Endodermal cell (in vitro differentiated cells): ENCODE measurements at regions not wholly inside any gene's neighbourhood (a gene's known extent, or its start where the extent isn't known, plus 50 kb on each side); places are given as distances from the start of the nearest gene placed in this dataset.

ENCODE experiments used
- DNase-seq: peaks from one replicate; pipeline ENCODE4 v3.0.0-alpha.2; 2017
- H3K27ac ChIP-seq: 2 replicates; pipeline ENCODE4 v1.5.1; 2013; ENCODE audit warnings: mild to moderate bottlenecking, low read depth, low read length, moderate library complexity
- H3K27me3 ChIP-seq: 2 replicates; pipeline ENCODE4 v1.6.1; 2013; ENCODE audit warnings: mild to moderate bottlenecking, low read length, moderate library complexity; ENCODE audit not compliant: insufficient read depth, control insufficient read depth, poor library complexity, severe bottlenecking
- H3K36me3 ChIP-seq: 2 replicates; pipeline ENCODE4 v1.7.0; 2013; ENCODE audit warnings: mild to moderate bottlenecking, low read length, moderate library complexity; ENCODE audit not compliant: control insufficient read depth, insufficient read depth
- H3K4me1 ChIP-seq: one replicate; pipeline ENCODE4 v1.7.0; 2013; ENCODE audit warnings: low read length; ENCODE audit not compliant: control insufficient read depth, insufficient read depth
- H3K4me3 ChIP-seq: 2 replicates; pipeline ENCODE4 v1.5.1; 2013; ENCODE audit warnings: mild to moderate bottlenecking, low read length, moderate library complexity
- H3K9ac ChIP-seq: 2 replicates; pipeline ENCODE4 v1.6.1; 2013; ENCODE audit warnings: mild to moderate bottlenecking, low read length, moderate library complexity; ENCODE audit not compliant: poor library complexity, severe bottlenecking; ENCODE audit errors: extremely low read depth
- H3K9me3 ChIP-seq: 2 replicates; pipeline ENCODE4 v1.6.1; 2013; ENCODE audit warnings: mild to moderate bottlenecking, low read length, moderate library complexity; ENCODE audit not compliant: control insufficient read depth
- H3K27ac Mint-ChIP-seq: 2 replicates; pipeline ENCODE4 v1.8.0; 2020; ENCODE audit warnings: mixed read lengths
- H3K27me3 Mint-ChIP-seq: 2 replicates; pipeline ENCODE4 v1.8.0; 2021; ENCODE audit warnings: mild to moderate bottlenecking, mixed read lengths; ENCODE audit not compliant: insufficient read depth
- H3K36me3 Mint-ChIP-seq: 2 replicates; pipeline ENCODE4 v1.8.0; 2020; ENCODE audit warnings: low read depth, mixed read lengths
- H3K4me1 Mint-ChIP-seq: 2 replicates; pipeline ENCODE4 v1.8.0; 2020; ENCODE audit warnings: mixed read lengths
- H3K4me3 Mint-ChIP-seq: 2 replicates; pipeline ENCODE4 v1.8.0; 2020; ENCODE audit warnings: mild to moderate bottlenecking, moderate library complexity, mixed read lengths
- H3K9me3 Mint-ChIP-seq: 2 replicates; pipeline ENCODE4 v1.8.0; 2020; ENCODE audit warnings: mild to moderate bottlenecking, mixed read lengths
- WGBS, 2 experiments: methylation state at CpG; one replicate each; pipeline versions ENCODE4 v1.1.5 to v1.1.7; 2013; ENCODE audit warnings: missing lambda C conversion rate in 2 of 2, mixed read lengths in 1 of 2; ENCODE audit not compliant: insufficient coverage in 1 of 2, insufficient read length in 1 of 2; 5-methylcytosine and 5-hydroxymethylcytosine counted together
- TF ChIP-seq, protein P1 (sequence below): fragments of 200-600 bp; sonication (generic); conservative IDR thresholded peaks from 2 replicates; pipeline ENCODE4 v1.5.0; 2021; ENCODE audit warnings: antibody characterized with exemption, mild to moderate bottlenecking

GRCh38 chr3:54071601-54072000 is 50.8 kb upstream of the CACNA2D3 start:
- WGBS, 2 experiments, result 81 to 95% methylated on average over 4 to 5 of the region's 6 CpGs
- no peak overlapping the region for H3K27ac ChIP-seq
- no peaks in the 10 kb centered on the region for H3K36me3 ChIP-seq
- Mint-ChIP-seq H3K27me3 (peaks cover 2% of the 10 kb centered on the region), H3K27ac (no peak overlapping the region), H3K4me1 (no peaks in the 10 kb centered on the region), H3K4me3 (no peak overlapping the region), H3K36me3 (peaks cover 3% of the 10 kb centered on the region), H3K9me3 (peaks cover 22% of the 10 kb centered on the region)
- H3K4me3 ChIP-seq, result no peak overlapping the region
- H3K4me1 ChIP-seq, result no peaks in the 10 kb centered on the region
- TF ChIP-seq, protein P1, sequence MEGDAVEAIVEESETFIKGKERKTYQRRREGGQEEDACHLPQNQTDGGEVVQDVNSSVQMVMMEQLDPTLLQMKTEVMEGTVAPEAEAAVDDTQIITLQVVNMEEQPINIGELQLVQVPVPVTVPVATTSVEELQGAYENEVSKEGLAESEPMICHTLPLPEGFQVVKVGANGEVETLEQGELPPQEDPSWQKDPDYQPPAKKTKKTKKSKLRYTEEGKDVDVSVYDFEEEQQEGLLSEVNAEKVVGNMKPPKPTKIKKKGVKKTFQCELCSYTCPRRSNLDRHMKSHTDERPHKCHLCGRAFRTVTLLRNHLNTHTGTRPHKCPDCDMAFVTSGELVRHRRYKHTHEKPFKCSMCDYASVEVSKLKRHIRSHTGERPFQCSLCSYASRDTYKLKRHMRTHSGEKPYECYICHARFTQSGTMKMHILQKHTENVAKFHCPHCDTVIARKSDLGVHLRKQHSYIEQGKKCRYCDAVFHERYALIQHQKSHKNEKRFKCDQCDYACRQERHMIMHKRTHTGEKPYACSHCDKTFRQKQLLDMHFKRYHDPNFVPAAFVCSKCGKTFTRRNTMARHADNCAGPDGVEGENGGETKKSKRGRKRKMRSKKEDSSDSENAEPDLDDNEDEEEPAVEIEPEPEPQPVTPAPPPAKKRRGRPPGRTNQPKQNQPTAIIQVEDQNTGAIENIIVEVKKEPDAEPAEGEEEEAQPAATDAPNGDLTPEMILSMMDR, result no peak
- H3K27me3 ChIP-seq, result no peaks in the 10 kb centered on the region
- H3K9ac ChIP-seq, result no peak overlapping the region
- H3K9me3 ChIP-seq, result peaks cover 19% of the 10 kb centered on the region
- DNase-seq, result no peak

GRCh38 chr3:54069961-54070360 is 52.4 kb upstream of the CACNA2D3 start:
- H3K9me3 ChIP-seq, result peaks cover 19% of the 10 kb centered on the region
- Mint-ChIP-seq H3K4me3 (no peak overlapping the region), H3K9me3 (peaks cover 22% of the 10 kb centered on the region), H3K27ac (no peak overlapping the region), H3K4me1 (no peaks in the 10 kb centered on the region), H3K36me3 (peaks cover 3% of the 10 kb centered on the region), H3K27me3 (no peaks in the 10 kb centered on the region)
- DNase-seq, result no peak
- no peak overlapping the region for H3K4me3 ChIP-seq
- TF ChIP-seq, protein P1, result no peak
- WGBS, 2 experiments, result 92% methylated on average over 2 of the region's 2 CpGs
- H3K27me3 ChIP-seq, result no peaks in the 10 kb centered on the region
- H3K4me1 ChIP-seq, result no peaks in the 10 kb centered on the region
- no peak overlapping the region for H3K27ac ChIP-seq
- H3K9ac ChIP-seq, result no peak overlapping the region
- no peaks in the 10 kb centered on the region for H3K36me3 ChIP-seq

DNA sequence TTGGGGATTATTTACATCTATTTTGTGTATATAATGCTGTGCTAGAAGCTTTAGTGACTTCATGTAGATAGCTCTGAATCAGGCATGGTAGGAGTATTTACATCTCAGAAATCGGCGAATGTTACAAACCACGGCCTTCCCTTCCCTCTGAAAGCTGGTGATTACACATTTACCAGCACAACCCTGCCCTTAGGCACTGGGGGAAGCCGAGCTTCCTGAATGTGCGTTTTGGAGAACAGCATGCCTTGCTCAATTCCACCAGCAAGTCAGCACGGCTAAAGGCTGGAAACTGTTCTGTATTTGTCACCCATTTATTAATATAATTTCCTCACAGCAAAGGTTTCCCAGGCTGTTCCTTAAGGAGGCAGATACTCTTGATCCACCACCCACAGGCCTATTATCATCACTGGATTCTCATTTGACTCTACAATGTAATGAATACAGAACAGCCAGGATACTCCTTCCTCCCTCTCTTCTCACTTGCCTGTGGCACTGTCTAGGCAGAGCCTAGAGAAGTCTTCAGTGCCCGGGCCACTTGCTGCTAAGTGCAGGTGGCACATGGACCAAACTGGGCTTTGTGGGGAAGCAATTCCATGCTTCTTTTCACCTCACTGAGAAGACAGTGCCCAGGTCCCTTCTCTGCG is 55.2 kb upstream of the CACNA2D3 start:
- no peaks in the 10 kb centered on the region for H3K36me3 ChIP-seq
- H3K9me3 ChIP-seq, result peaks cover 19% of the 10 kb centered on the region
- TF ChIP-seq, protein P1, result no peak
- no peak for DNase-seq
- peaks cover 3% of the 10 kb centered on the region for H3K36me3 Mint-ChIP-seq
- no peaks in the 10 kb centered on the region for H3K27me3 Mint-ChIP-seq
- no peak overlapping the region for H3K4me3 ChIP-seq
- no peak overlapping the region for H3K4me3 Mint-ChIP-seq
- H3K27ac ChIP-seq, result no peak overlapping the region
- 83 to 87% methylated on average over 6 to 8 of the region's 8 CpGs for WGBS, 2 experiments
- H3K27me3 ChIP-seq, result no peaks in the 10 kb centered on the region
- H3K9ac ChIP-seq, result no peak overlapping the region
- peaks cover 22% of the 10 kb centered on the region for H3K9me3 Mint-ChIP-seq
- H3K4me1 Mint-ChIP-seq, result peaks cover under 1% of the 10 kb centered on the region
- no peaks in the 10 kb centered on the region for H3K4me1 ChIP-seq
- no peak overlapping the region for H3K27ac Mint-ChIP-seq
